ENCODE measurements at regions not wholly inside any gene's neighbourhood (a gene's known extent, or its start where the extent isn't known, plus 50 kb on each side); places are given as distances from the start of the nearest gene placed in this dataset.

GRCh38 chrX:28042826-28043564 lies 61.7 kb upstream of the DCAF8L1 start:
- DNase-seq (ENCODE audit: low read depth in 4 of 4, low spot score in 3 of 4) = no peak

- DNase-seq (ENCODE audit: low read depth in 4 of 4, low spot score in 3 of 4) = no peak
These were observed 61.0 kb upstream of the DCAF8L1 start for GRCh38 chrX:28042260-28042659.

DNA sequence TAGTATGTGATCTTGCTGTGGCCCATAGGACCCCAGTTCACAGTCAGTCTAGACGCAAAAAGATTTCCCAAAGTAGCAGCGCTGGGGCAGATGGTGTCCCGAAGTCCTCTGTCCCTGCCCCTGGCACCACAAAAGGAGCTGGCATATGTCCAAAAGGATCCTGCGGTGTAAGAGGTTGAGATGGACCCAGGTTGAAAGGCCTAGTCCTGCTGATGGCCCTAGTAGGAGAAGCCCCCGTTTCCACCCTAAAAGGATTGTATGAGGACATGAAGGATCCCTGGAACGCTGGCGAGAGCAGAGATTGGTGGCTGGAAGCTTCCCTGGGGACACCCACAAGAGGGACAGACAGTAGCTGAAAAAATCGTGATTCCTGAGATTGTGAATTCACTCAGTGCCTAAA lies 58.0 kb upstream of the DCAF8L1 start:
- no peak for DNase-seq (ENCODE audit: low read depth in 4 of 4, low spot score in 3 of 4)
